Stomach (tissue), 4 donors: ENCODE measurements at regions not wholly inside any gene's neighbourhood (a gene's known extent, or its start where the extent isn't known, plus 50 kb on each side); places are given as distances from the start of the nearest gene placed in this dataset.

Source experiments
- EP300 ChIP-seq: sonication (generic); formaldehyde crosslinking; IDR thresholded peaks from one replicate; pipeline ENCODE4 v1.6.1; 2017; ENCODE audit warnings: antibody characterized with exemption
- POLR2A ChIP-seq, 4 donors: fragments of 450-650 bp; IDR thresholded peaks; one replicate each; pipeline ENCODE4 v1.6.1; 2016; ENCODE audit warnings: antibody characterized with exemption in 4 of 4, control low read depth in 2 of 4, mild to moderate bottlenecking in 1 of 4, moderate library complexity in 1 of 4
- TF ChIP-seq, protein P1 (sequence below), 7 experiments: fragments of 450-650 bp in 4 of 7; fragments of 200-600 bp in 3 of 7; sonication (generic) in 3 of 7; IDR thresholded peaks; one replicate each; pipeline ENCODE4 v1.5.1; 2016 to 2019; ENCODE audit warnings: antibody characterized with exemption in 7 of 7, control low read depth in 2 of 7, mild to moderate bottlenecking in 1 of 7

DNA sequence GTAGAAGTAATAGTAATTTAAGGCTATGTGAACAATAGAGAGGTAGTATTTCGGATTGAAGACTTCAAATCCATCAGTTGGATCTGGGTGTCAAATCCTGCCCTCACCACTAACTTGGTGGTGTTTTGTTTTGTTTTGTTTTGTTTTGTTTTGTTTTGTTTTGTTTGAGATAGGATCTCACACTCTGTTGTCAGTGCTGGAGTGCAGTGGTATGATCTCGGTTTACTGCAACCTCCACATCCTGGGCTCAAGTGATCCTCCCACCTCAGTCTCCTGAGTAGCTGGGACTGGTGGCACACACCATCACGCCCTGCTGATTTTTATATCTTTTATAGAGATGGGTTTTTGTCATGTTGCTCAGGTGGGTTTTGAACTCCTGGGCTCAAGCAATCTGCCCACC is 129.4 kb upstream of the ZNF217 start:
- TF ChIP-seq, protein P1, sequence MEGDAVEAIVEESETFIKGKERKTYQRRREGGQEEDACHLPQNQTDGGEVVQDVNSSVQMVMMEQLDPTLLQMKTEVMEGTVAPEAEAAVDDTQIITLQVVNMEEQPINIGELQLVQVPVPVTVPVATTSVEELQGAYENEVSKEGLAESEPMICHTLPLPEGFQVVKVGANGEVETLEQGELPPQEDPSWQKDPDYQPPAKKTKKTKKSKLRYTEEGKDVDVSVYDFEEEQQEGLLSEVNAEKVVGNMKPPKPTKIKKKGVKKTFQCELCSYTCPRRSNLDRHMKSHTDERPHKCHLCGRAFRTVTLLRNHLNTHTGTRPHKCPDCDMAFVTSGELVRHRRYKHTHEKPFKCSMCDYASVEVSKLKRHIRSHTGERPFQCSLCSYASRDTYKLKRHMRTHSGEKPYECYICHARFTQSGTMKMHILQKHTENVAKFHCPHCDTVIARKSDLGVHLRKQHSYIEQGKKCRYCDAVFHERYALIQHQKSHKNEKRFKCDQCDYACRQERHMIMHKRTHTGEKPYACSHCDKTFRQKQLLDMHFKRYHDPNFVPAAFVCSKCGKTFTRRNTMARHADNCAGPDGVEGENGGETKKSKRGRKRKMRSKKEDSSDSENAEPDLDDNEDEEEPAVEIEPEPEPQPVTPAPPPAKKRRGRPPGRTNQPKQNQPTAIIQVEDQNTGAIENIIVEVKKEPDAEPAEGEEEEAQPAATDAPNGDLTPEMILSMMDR (IDR thresholded peaks at IDR 0.05) = no peak
- no peak for TF ChIP-seq POLR2A (IDR thresholded peaks at IDR 0.05)
- TF ChIP-seq EP300 = no peak
